ENCODE measurements at regions not wholly inside any gene's neighbourhood (a gene's known extent, or its start where the extent isn't known, plus 50 kb on each side); places are given as distances from the start of the nearest gene placed in this dataset.

GRCh38 chr6:20029979-20030378, 182.3 kb downstream of the MBOAT1 start:
- TF ChIP-seq CTCF (IDR thresholded peaks at IDR 0.05; ENCODE audit: low read depth, low read length, poor library complexity, severe bottlenecking), result no peak
- TF ChIP-seq EZH2phosphoT487 (IDR thresholded peaks at IDR 0.05; ENCODE audit: borderline replicate concordance, low read length), result no peak

All from DOHH2 (cell line).